Panc1 (cell line): ENCODE measurements at regions not wholly inside any gene's neighbourhood (a gene's known extent, or its start where the extent isn't known, plus 50 kb on each side); places are given as distances from the start of the nearest gene placed in this dataset.

Experiments
- ATAC-seq: fragments of 200-7000 bp; cut with Tn5 transposase; 2 replicates; pipeline ENCODE4 v1.9.1; 2020; ENCODE audit warnings: mild to moderate bottlenecking, moderate library complexity
- BruUV-seq: library from RNA; stranded (reverse); fragments of 400-500 nt; replicated peaks from 2 replicates; lab custom pipeline; 2021; lab: Mats Ljungman, UMichigan
- CTCF ChIA-PET: fragments of 300-600 bp; sonication (Branson Sonifier 250); formaldehyde crosslinking; loops from one replicate; lab custom pipeline; 2022; ENCODE audit warnings: antibody characterized with exemption; lab: Charles Lee
- POLR2A ChIA-PET: fragments of 300-600 bp; sonication (Branson Sonifier 250); formaldehyde crosslinking; loops from one replicate; lab custom pipeline; 2022; ENCODE audit warnings: antibody characterized with exemption; lab: Charles Lee
- DNase-seq: peaks from one replicate; pipeline ENCODE4 v3.0.0-alpha.2; 2010; ENCODE audit warnings: low read depth, low spot score
- H3K27ac ChIP-seq: 2 replicates; pipeline ENCODE4 v1.5.1; 2011; ENCODE audit warnings: mild to moderate bottlenecking, low read length, inconsistent platforms
- H3K27me3 ChIP-seq: fragments of 200-500 bp; sonication (Bioruptor generic); 2 replicates; pipeline ENCODE4 v1.6.0; 2014; ENCODE audit warnings: low read length, inconsistent platforms; ENCODE audit not compliant: control insufficient read depth, insufficient read depth
- H3K36me3 ChIP-seq: fragments of 200-500 bp; sonication (Bioruptor generic); 2 replicates; pipeline ENCODE4 v1.5.1; 2014; ENCODE audit warnings: inconsistent platforms, mild to moderate bottlenecking, low read length, moderate library complexity; ENCODE audit not compliant: control insufficient read depth, insufficient read depth
- H3K4me1 ChIP-seq: 2 replicates; pipeline ENCODE4 v1.5.1; 2011; ENCODE audit warnings: inconsistent platforms, mild to moderate bottlenecking, low read length, moderate library complexity; ENCODE audit not compliant: control insufficient read depth, insufficient read depth
- H3K4me3 ChIP-seq, 2 experiments: 2 replicates each; pipeline ENCODE4 v1.5.1; 2011 to 2012; ENCODE audit warnings: low read depth in 2 of 2, low read length in 2 of 2, mild to moderate bottlenecking in 2 of 2, inconsistent platforms in 1 of 2, moderate library complexity in 1 of 2
- H3K9me3 ChIP-seq: fragments of 200-500 bp; sonication (Bioruptor generic); 2 replicates; pipeline ENCODE4 v1.5.1; 2014; ENCODE audit warnings: low read depth, mild to moderate bottlenecking, inconsistent platforms, low read length, moderate library complexity; ENCODE audit not compliant: control insufficient read depth, insufficient read depth
- POLR2AphosphoS5 ChIP-seq: IDR thresholded peaks from 2 replicates; pipeline ENCODE4 v1.6.1; 2012; ENCODE audit warnings: mild to moderate bottlenecking, low read depth, low read length, moderate library complexity
- SIN3A ChIP-seq: IDR thresholded peaks from 2 replicates; pipeline ENCODE4 v1.6.1; 2012; ENCODE audit warnings: low read depth, mild to moderate bottlenecking, low read length, moderate library complexity, borderline replicate concordance; ENCODE audit not compliant: insufficient read depth
- TCF7L2 ChIP-seq: IDR thresholded peaks from 2 replicates; pipeline ENCODE4 v1.6.1; 2011; ENCODE audit warnings: mild to moderate bottlenecking, low read depth, low read length, inconsistent platforms
- in situ Hi-C: cut with HindIII; loops from 2 replicates; pipeline ENCODE4 v1.10.0; 2016; ENCODE audit warnings: low sequenced_read_pairs, low pct_unique_long_range_greater_than_20kb
- intact Hi-C: fragments of 100-400 bp; cut with micrococcal nuclease; formaldehyde crosslinking; loops from one replicate; pipeline ENCODE4 v1.10.0; 2022; ENCODE audit not compliant: unreplicated experiment
- TF ChIP-seq, protein P1 (sequence below), 2 experiments: IDR thresholded peaks; 2 replicates each; pipeline ENCODE4 v1.6.1; 2011 to 2012; ENCODE audit warnings: low read depth in 2 of 2, control low read depth in 1 of 2, low read length in 1 of 2, mild to moderate bottlenecking in 1 of 2, moderate library complexity in 1 of 2; ENCODE audit not compliant: insufficient read depth in 1 of 2
- TF ChIP-seq, protein P2 (sequence below): fragments of 450-650 bp; IDR thresholded peaks from 2 replicates; pipeline ENCODE4 v1.5.1; 2017; ENCODE audit warnings: mild to moderate bottlenecking

DNA sequence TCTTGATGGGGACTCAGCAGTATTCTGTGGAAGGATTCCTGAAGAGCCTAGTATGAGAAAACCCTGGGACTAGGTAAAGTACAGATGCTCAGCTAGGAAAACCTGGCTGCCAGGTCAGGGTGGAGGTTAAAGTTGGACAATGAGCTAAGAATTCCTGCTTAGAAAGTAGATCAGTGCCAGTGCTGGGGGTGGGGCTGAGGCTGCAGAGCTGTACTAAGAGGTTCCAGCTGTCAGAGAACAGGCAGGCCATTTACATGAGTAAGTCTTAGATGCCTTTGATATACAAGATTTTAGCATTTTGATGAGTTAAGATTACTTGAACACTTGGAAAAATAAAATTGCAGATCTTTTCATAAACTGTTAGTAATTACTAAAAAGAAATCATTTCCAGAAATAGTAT is 332.3 kb upstream of the NUDT12 start:
- ChIA-PET POLR2A (no interaction called here), CTCF (no interaction called here)
- Histone ChIP-seq H3K4me3 (no peak overlapping the region), H3K4me1 (no peaks in the 10 kb centered on the region), H3K27me3 (no peaks in the 10 kb centered on the region), H3K27ac (no peak overlapping the region), H3K36me3 (no peaks in the 10 kb centered on the region), H3K9me3 (no peaks in the 10 kb centered on the region)
- TF ChIP-seq, protein P1, sequence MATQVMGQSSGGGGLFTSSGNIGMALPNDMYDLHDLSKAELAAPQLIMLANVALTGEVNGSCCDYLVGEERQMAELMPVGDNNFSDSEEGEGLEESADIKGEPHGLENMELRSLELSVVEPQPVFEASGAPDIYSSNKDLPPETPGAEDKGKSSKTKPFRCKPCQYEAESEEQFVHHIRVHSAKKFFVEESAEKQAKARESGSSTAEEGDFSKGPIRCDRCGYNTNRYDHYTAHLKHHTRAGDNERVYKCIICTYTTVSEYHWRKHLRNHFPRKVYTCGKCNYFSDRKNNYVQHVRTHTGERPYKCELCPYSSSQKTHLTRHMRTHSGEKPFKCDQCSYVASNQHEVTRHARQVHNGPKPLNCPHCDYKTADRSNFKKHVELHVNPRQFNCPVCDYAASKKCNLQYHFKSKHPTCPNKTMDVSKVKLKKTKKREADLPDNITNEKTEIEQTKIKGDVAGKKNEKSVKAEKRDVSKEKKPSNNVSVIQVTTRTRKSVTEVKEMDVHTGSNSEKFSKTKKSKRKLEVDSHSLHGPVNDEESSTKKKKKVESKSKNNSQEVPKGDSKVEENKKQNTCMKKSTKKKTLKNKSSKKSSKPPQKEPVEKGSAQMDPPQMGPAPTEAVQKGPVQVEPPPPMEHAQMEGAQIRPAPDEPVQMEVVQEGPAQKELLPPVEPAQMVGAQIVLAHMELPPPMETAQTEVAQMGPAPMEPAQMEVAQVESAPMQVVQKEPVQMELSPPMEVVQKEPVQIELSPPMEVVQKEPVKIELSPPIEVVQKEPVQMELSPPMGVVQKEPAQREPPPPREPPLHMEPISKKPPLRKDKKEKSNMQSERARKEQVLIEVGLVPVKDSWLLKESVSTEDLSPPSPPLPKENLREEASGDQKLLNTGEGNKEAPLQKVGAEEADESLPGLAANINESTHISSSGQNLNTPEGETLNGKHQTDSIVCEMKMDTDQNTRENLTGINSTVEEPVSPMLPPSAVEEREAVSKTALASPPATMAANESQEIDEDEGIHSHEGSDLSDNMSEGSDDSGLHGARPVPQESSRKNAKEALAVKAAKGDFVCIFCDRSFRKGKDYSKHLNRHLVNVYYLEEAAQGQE (IDR thresholded peaks at IDR 0.05; ENCODE audit: insufficient read depth in 1 of 2, low read depth in 2 of 2, low read length in 1 of 2), result no peak
- TF ChIP-seq SIN3A (no peak), TCF7L2 (no peak), POLR2AphosphoS5 (no peak)
- TF ChIP-seq, protein P2, sequence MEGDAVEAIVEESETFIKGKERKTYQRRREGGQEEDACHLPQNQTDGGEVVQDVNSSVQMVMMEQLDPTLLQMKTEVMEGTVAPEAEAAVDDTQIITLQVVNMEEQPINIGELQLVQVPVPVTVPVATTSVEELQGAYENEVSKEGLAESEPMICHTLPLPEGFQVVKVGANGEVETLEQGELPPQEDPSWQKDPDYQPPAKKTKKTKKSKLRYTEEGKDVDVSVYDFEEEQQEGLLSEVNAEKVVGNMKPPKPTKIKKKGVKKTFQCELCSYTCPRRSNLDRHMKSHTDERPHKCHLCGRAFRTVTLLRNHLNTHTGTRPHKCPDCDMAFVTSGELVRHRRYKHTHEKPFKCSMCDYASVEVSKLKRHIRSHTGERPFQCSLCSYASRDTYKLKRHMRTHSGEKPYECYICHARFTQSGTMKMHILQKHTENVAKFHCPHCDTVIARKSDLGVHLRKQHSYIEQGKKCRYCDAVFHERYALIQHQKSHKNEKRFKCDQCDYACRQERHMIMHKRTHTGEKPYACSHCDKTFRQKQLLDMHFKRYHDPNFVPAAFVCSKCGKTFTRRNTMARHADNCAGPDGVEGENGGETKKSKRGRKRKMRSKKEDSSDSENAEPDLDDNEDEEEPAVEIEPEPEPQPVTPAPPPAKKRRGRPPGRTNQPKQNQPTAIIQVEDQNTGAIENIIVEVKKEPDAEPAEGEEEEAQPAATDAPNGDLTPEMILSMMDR, result no peak
- DNase-seq, result no peak
- no peak for ATAC-seq
- no TSS peak for BruUV-seq
- intact Hi-C loops, result no loop called here
- in situ Hi-C loops, result no loop called here

DNA sequence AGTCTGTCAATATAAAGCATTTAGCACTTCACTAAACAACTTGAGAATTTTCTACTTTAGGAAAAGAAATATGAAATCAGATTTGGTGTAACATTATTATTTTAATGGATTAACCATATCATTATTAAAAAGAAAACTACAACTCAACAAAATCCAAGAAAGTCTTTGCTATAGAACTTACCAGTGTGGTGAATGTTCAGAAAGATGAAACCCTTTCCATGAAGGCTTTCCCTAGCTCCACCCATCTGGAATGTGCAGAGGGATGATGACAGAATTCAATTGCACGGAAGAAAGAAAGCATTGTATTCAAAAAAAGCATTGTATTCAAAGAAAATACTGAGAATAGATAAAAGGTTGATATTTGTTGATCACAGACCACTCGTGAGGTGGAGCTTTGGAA is 328.6 kb upstream of the NUDT12 start:
- Histone ChIP-seq H3K36me3 (no peaks in the 10 kb centered on the region), H3K27ac (no peak overlapping the region), H3K9me3 (no peaks in the 10 kb centered on the region), H3K4me3 (no peak overlapping the region), H3K27me3 (no peaks in the 10 kb centered on the region), H3K4me1 (no peaks in the 10 kb centered on the region)
- in situ Hi-C loops (no loop called here), intact Hi-C loops (no loop called here)
- ChIA-PET CTCF (no interaction called here), POLR2A (no interaction called here)
- no peak for DNase-seq
- no peak for ATAC-seq
- no TSS peak for BruUV-seq
- TF ChIP-seq, protein P1 (IDR thresholded peaks at IDR 0.05; ENCODE audit: insufficient read depth in 1 of 2, low read depth in 2 of 2, low read length in 1 of 2), result no peak
- no peak for TF ChIP-seq POLR2AphosphoS5
- TF ChIP-seq SIN3A, result no peak
